IMR-90 (cell line): ENCODE measurements at regions not wholly inside any gene's neighbourhood (a gene's known extent, or its start where the extent isn't known, plus 50 kb on each side); places are given as distances from the start of the nearest gene placed in this dataset.

Experiments
- ATAC-seq: fragments of 200-7000 bp; cut with Tn5 transposase; 2 replicates; pipeline ENCODE4 v1.9.1; 2020; ENCODE audit warnings: low read depth, mild to moderate bottlenecking, moderate library complexity
- BruUV-seq: library from RNA; stranded (reverse); fragments of 400-500 nt; replicated peaks from 2 replicates; lab custom pipeline; 2021; lab: Mats Ljungman, UMichigan
- CTCF ChIA-PET: fragments of 300-600 bp; formaldehyde crosslinking; extraction: SDS; loops from one replicate; lab custom pipeline; 2021; ENCODE audit warnings: antibody characterized with exemption; lab: Yijun Ruan, JAX
- POLR2A ChIA-PET: fragments of 300-600 bp; sonication (Branson Sonifier 250); formaldehyde crosslinking; loops from one replicate; lab custom pipeline; 2022; ENCODE audit warnings: antibody characterized with exemption; ENCODE audit not compliant: unreplicated experiment; lab: Charles Lee
- DNase-seq: peaks from one replicate; pipeline ENCODE4 v3.0.0; 2013
- H2AFZ ChIP-seq: replicated peaks from 2 replicates; pipeline ENCODE3; 2013; ENCODE audit warnings: low read length, mild to moderate bottlenecking; ENCODE audit not compliant: poor library complexity
- H2AK5ac ChIP-seq: 2 replicates; pipeline ENCODE4 v1.6.1; 2013; ENCODE audit warnings: low read depth, low read length, inconsistent platforms
- H2AK9ac ChIP-seq: replicated peaks from 2 replicates; pipeline ENCODE3; 2013; ENCODE audit warnings: mild to moderate bottlenecking, low read depth, low read length, moderate library complexity; ENCODE audit not compliant: poor library complexity
- H2BK120ac ChIP-seq: 2 replicates; pipeline ENCODE4 v1.6.1; 2013; ENCODE audit warnings: low read depth, low read length, inconsistent platforms
- H2BK15ac ChIP-seq: 3 replicates; pipeline ENCODE4 v1.6.1; 2013; ENCODE audit warnings: low read depth, low read length, inconsistent platforms
- H2BK20ac ChIP-seq: 2 replicates; pipeline ENCODE4 v1.6.1; 2013; ENCODE audit warnings: low read depth, mild to moderate bottlenecking, inconsistent platforms, low read length, moderate library complexity
- H2BK5ac ChIP-seq: 2 replicates; pipeline ENCODE4 v1.6.1; 2013; ENCODE audit warnings: mild to moderate bottlenecking, low read depth, low read length, inconsistent platforms; ENCODE audit not compliant: poor library complexity, severe bottlenecking
- H3K14ac ChIP-seq: replicated peaks from 2 replicates; pipeline ENCODE4 v1.6.1; 2013; ENCODE audit warnings: low read depth, low read length, inconsistent platforms
- H3K18ac ChIP-seq: 2 replicates; pipeline ENCODE4 v1.6.1; 2013; ENCODE audit warnings: low read depth, low read length, control low read depth
- H3K23ac ChIP-seq: 2 replicates; pipeline ENCODE4 v1.6.1; 2013; ENCODE audit warnings: low read depth, low read length, inconsistent platforms
- H3K27ac ChIP-seq: 2 replicates; pipeline ENCODE4 v1.5.1; 2013; ENCODE audit warnings: mild to moderate bottlenecking, control low read depth, low read length; ENCODE audit not compliant: insufficient read depth
- H3K27me3 ChIP-seq: 2 replicates; pipeline ENCODE4 v1.6.1; 2013; ENCODE audit warnings: low read length; ENCODE audit not compliant: control insufficient read depth, insufficient read depth
- H3K36me3 ChIP-seq: 2 replicates; pipeline ENCODE4 v1.6.1; 2013; ENCODE audit warnings: low read length, mixed read lengths; ENCODE audit not compliant: control insufficient read depth, insufficient read depth
- H3K4ac ChIP-seq: 2 replicates; pipeline ENCODE4 v1.6.1; 2013; ENCODE audit warnings: low read depth, low read length, inconsistent platforms
- H3K4me1 ChIP-seq: 2 replicates; pipeline ENCODE4 v1.6.1; 2013; ENCODE audit warnings: low read length, mixed read lengths; ENCODE audit not compliant: control insufficient read depth, insufficient read depth
- H3K4me2 ChIP-seq: 2 replicates; pipeline ENCODE4 v1.6.1; 2013; ENCODE audit warnings: low read depth, mild to moderate bottlenecking, control low read depth, low read length, moderate library complexity
- H3K4me3 ChIP-seq: 2 replicates; pipeline ENCODE4 v1.5.1; 2013; ENCODE audit warnings: low read depth, mild to moderate bottlenecking, control low read depth, low read length, moderate library complexity; ENCODE audit not compliant: insufficient read depth
- H3K56ac ChIP-seq: 2 replicates; pipeline ENCODE4 v1.6.1; 2013; ENCODE audit warnings: low read length, inconsistent platforms; ENCODE audit not compliant: insufficient read depth; ENCODE audit errors: extremely low read depth
- H3K79me1 ChIP-seq, 2 experiments: 2 replicates each; pipeline ENCODE4 v1.6.1; 2013; ENCODE audit warnings: low read length in 2 of 2, inconsistent platforms in 1 of 2, low read depth in 1 of 2
- H3K9ac ChIP-seq: 2 replicates; pipeline ENCODE4 v1.6.1; 2013; ENCODE audit warnings: low read depth, low read length, control low read depth
- H3K9me1 ChIP-seq: 2 replicates; pipeline ENCODE4 v1.6.1; 2013; ENCODE audit warnings: low read length, inconsistent platforms; ENCODE audit not compliant: insufficient read depth
- H3K9me3 ChIP-seq: 2 replicates; pipeline ENCODE4 v1.6.1; 2013; ENCODE audit warnings: low read length; ENCODE audit not compliant: control insufficient read depth, insufficient read depth
- H4K20me1 ChIP-seq: 2 replicates; pipeline ENCODE4 v1.6.1; 2013; ENCODE audit warnings: low read length, inconsistent platforms; ENCODE audit not compliant: insufficient read depth
- H4K5ac ChIP-seq: 2 replicates; pipeline ENCODE4 v1.6.1; 2013; ENCODE audit warnings: mild to moderate bottlenecking, low read depth, low read length, control low read depth
- H4K8ac ChIP-seq, 2 experiments: 2 replicates each; pipeline ENCODE4 v1.6.1; 2013; ENCODE audit warnings: low read depth in 2 of 2, low read length in 2 of 2, control low read depth in 1 of 2, inconsistent platforms in 1 of 2
- H4K91ac ChIP-seq: 2 replicates; pipeline ENCODE4 v1.6.1; 2013; ENCODE audit warnings: low read depth, low read length, inconsistent platforms; ENCODE audit not compliant: insufficient read depth
- CEBPB ChIP-seq: IDR thresholded peaks from 2 replicates; pipeline ENCODE4 v1.6.1; 2012; ENCODE audit warnings: low read depth, low read length, improper control_type of control experiment
- ELK1 ChIP-seq: fragments of 150-350 bp; IDR thresholded peaks from 2 replicates; pipeline ENCODE4 v1.6.1; 2016; ENCODE audit warnings: low read depth, mild to moderate bottlenecking, low read length, moderate library complexity, borderline replicate concordance
- MXI1 ChIP-seq: IDR thresholded peaks from 2 replicates; pipeline ENCODE4 v1.6.1; 2012; ENCODE audit warnings: low read depth, mild to moderate bottlenecking, low read length, moderate library complexity, borderline replicate concordance
- NFE2L2 ChIP-seq: fragments of 150-350 bp; IDR thresholded peaks from 2 replicates; pipeline ENCODE4 v1.6.1; 2016; ENCODE audit warnings: low read depth, mild to moderate bottlenecking, low read length
- WGBS, 2 experiments: methylation state at CpG; one replicate each; pipeline versions ENCODE4 v1.1.5 to v1.1.7; 2013; ENCODE audit warnings: missing lambda C conversion rate in 2 of 2; ENCODE audit not compliant: insufficient read length in 1 of 2; ENCODE audit errors: extremely low coverage in 2 of 2; 5-methylcytosine and 5-hydroxymethylcytosine counted together
- dilution Hi-C: fragments of 300-500 bp; cut with HindIII; formaldehyde crosslinking; loops from one replicate; pipeline ENCODE4 v1.14.3; 2018; ENCODE audit warnings: low sequenced_read_pairs; ENCODE audit not compliant: unreplicated experiment
- in situ Hi-C: fragments of 300-500 bp; cut with MboI; formaldehyde crosslinking; loops from 3 replicates; pipeline ENCODE4 v1.14.3; 2019; ENCODE audit warnings: low sequenced_read_pairs, inconsistent platforms, mixed read lengths
- intact Hi-C: fragments of 100-400 bp; cut with micrococcal nuclease; formaldehyde crosslinking; loops from 2 replicates; pipeline ENCODE4 v1.10.0; 2022

- Histone ChIP-seq H2BK15ac (no peak overlapping the region), H4K91ac (no peak overlapping the region), H2BK5ac (no peak overlapping the region), H3K4me3 (no peak overlapping the region), H4K5ac (no peak overlapping the region), H3K23ac (no peak overlapping the region), H3K9ac (no peak overlapping the region), H2BK20ac (no peak overlapping the region), H3K56ac (no peak overlapping the region), H3K27ac (no peak overlapping the region), H2AK5ac (no peak overlapping the region), H2AFZ (no peak overlapping the region), H3K9me1 (no peaks in the 10 kb centered on the region), H3K79me1 (no peaks in the 10 kb centered on the region), H3K27me3 (no peaks in the 10 kb centered on the region), H3K9me3 (peaks cover 45% of the 10 kb centered on the region), H3K36me3 (no peaks in the 10 kb centered on the region), H4K20me1 (no peaks in the 10 kb centered on the region), H3K4me2 (no peak overlapping the region), H3K4me1 (no peaks in the 10 kb centered on the region; the same call in 1 of the 2 replicates), H4K8ac (no peak overlapping the region), H3K18ac (no peak overlapping the region), H2BK120ac (no peak overlapping the region), H3K14ac (no peak overlapping the region), H3K4ac (no peak overlapping the region), H2AK9ac (no peak overlapping the region)
- intact Hi-C loops (no loop called here), dilution Hi-C loops (no loop called here), in situ Hi-C loops (no loop called here)
- ChIA-PET POLR2A (no interaction called here), CTCF (no interaction called here)
- no TSS peak for BruUV-seq
- 60% methylated on average over 5 of the region's 13 CpGs; no CpG with 5 or more reads in 1 of the 2 experiments for WGBS, 2 experiments
- ATAC-seq (no peak), DNase-seq (no peak)
- TF ChIP-seq NFE2L2 (no peak), MXI1 (no peak), ELK1 (no peak), CEBPB (no peak)
Observed at GRCh38 chr6:170044836-170045562, 245.9 kb downstream of the DLL1 start.
